ENCODE measurements at regions not wholly inside any gene's neighbourhood (a gene's known extent, or its start where the extent isn't known, plus 50 kb on each side); places are given as distances from the start of the nearest gene placed in this dataset.

DNA sequence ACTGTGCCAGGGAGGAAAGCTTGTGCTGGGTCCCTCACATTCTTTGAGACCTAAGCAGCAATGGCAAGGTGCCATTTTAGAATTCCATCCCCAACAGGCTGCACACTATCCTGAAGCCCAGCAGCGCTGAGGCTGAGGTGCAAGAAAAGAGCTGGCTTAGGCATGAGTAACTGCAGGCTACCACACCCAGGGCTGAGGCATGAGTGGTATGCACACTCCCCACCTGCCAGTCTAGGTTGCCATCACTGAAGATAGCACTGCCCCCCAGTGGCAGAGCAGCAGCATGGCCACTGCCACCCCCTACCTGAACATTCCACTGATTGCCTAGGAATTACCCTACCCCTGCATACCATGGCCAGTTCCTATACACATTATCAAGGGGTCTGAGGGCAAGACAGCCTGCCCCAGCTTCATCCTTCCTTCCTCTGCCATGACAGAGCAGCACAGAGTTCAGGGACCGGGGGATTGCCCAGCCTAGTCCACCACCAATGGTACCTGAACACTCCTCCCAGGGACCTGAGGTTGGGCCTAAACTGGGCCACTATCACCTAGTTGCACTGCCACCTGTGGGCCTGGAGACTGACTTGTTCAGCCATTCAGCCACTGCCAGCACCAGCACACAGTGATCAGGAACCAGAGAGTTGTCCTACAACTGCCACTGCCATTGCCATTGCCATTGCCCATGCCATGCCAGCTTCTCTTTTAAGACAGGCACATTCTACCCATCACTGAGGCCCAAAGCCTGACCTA is 129.8 kb downstream of the SATB1 start:
- ChIA-PET CTCF (no interaction called here), POLR2A (no interaction called here)

DNA sequence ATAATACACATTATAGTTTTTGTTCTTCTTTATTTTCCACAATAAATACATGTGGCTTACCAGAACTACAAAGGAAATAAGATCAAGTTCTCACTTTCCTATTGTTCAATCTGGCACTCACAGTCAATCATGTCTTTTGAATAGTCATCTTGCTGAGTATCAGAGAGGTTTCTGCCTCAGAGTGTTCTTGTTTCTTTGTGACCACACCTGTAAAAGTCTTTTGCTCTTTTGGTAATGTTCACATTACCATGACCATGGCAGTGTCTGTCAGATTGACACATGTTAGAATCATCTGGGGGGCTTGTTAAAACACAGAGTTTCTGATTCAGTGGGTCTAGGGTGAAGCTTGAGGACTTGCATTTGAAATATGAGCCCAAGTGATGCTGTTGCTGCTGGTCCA is 135.0 kb downstream of the SATB1 start:
- POLR2A ChIA-PET, result no interaction called here
- CTCF ChIA-PET, result no interaction called here

DNA sequence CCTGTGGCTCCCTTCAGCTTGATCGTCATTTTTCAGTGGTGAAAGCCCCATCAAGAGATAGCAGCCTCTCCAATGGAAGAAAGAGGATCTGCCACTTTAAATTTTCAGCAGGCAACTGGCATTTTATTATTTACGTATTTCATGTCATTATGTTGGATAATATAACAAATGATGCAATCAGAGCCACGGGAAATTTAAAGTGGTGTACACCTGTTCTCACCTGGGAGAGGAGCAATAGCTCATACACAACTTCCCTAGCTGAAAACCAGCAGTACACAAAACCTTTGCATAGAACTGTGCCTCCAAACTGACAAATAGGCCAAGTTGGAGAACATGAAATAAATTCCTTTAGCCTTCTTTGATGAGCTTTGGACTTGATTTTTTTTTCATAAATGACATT is 136.9 kb downstream of the SATB1 start:
- ChIA-PET POLR2A (no interaction called here), CTCF (interaction anchor here (1.2 kb wide), 1 partner anchor 701 kb away, joined by 3 read pairs; no protein-coding TSS in a partner anchor)

DNA sequence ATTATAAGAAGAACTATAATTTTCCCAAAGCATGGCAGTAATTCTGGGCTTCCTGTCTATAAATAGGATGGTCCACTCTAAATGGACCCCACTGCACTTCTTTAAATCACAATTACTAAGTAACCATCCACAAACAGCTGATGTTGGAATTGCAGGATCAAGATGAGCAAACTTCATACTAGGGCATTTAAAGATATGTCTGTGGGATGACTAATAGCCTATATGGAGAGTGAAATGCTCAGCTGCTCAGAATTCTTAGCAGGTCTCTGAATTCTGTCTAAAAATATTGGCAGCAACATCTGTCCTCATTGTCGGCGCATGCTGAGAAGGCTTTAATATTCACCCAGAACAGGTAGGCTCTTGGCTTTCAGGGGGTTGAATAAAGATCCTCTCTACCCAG is 140.4 kb downstream of the SATB1 start:
- POLR2A ChIA-PET, result no interaction called here
- CTCF ChIA-PET, result no interaction called here

DNA sequence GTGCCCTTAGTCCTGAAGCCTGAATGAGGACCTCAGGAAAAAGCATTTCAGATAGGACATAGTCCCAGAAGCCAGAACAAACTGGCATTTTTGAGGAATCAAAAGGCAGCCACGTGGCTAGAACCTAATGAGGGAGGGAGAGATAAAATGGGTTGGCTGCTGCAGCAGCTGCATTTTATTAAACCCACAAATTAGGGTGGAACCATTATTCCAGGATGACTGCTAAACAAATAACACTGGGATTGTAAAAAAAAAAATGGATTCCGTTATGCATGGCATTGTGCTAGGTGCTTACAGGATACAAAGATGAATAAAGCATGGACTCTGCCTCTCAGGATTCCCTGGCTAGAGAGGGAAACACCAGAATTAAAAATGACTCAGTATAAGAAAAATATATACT is 141.5 kb downstream of the SATB1 start:
- POLR2A ChIA-PET, result no interaction called here
- CTCF ChIA-PET, result no interaction called here

DNA sequence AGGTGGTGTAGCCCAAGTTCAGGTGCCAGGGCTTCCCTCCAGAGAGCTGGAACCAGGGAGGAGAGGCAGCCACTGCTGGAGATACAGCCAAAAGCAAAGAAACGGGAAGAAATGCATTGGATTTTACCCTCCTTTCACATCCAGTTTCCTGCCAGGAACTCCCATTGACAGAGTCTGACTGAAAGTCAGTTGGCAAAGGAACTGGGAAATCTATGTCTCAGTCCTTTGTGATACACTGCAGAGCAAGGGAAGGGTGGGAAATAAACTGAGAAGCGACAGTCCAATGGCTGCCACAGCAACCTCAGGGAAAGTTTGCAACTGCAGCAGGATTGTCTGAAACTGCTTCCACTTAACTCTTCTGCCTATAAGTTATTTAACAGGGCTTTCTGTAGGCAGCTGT is 142.6 kb downstream of the SATB1 start:
- CTCF ChIA-PET, result no interaction called here
- POLR2A ChIA-PET, result no interaction called here

DNA sequence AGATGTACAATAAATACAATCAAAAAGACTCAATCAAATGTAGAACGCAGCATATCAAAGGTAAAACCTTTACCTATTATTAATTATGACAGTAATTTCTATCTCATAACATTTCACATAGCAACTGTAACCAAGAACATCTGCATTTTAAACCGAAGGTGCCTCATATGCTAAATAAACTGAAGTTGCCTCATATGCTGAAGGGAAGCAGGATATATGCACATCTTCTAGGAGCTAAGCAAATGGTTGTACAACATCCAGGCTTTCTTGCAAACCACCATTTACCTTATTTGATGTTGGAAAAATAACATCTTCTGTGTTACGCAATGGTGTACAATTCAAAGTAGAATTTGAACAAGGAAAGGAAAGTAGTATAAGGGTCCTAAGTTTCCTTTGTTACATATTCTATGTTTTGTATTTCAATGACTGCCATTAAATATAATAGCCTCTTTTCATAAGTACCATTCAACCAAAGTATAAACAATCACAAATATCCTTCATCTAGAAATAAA is 145.9 kb downstream of the SATB1 start:
- CTCF ChIA-PET, result no interaction called here
- POLR2A ChIA-PET, result no interaction called here

DNA sequence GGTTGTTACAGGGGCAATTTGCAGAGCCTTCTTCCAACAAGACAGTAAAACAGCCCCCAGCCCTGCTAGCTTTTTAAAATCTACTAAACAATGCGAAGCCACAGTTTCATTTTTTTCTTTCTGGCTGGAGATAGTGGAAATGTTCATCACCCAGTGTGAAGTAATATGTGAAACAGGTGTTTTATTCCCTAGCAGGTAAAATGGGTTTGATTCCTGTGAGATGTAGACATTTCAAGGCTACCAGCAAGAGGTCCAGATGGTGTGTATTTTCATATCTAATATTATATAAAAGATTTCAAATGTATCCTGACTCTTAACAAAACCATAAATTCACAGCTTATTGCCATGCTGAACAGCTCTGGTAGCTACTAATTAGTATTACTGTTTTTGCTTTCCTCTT is 160.3 kb downstream of the SATB1 start:
- ChIA-PET CTCF (interaction anchor here (1.0 kb wide), 1 partner anchor 105 kb away, joined by 3 read pairs; no protein-coding TSS in a partner anchor), POLR2A (no interaction called here)

DNA sequence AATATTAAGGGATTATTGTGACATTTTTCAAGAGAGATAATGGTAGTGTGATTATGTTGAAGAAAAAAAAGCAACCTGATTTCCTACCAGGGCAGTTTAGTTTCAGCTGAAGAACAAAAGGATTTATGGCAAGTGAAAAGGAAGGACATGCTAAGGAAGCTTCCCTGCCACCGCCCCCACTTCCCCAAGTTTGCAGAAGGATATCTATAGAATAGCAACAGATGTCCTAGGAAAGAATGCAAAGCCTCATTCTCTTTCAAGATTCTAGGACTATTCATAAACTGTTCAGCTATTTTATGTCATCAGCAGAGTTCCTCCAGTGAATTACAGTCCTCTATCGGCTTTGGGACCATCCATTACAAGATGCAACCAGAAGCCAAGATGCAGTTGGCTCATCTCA is 160.8 kb downstream of the SATB1 start:
- ChIA-PET POLR2A (no interaction called here), CTCF (interaction anchor here (1.0 kb wide), 1 partner anchor 105 kb away, joined by 3 read pairs; no protein-coding TSS in a partner anchor)

DNA sequence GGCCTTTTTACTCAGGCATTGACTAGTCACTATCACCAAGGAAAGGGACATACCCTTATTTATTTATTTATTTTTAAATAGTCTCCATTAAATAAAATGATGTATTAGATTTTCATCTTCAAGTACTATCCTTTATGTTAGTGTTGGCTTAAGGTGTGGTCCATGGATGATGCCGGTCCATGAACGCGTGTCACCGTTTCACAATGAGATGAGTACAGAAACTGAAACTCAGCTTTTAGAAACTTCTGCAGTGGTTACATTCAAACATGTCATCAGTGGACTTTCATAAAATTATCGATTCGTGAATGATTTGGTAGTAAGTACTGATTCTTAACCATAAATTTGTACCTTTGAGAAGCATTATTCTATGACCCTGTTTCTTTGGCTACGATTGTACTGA is 166.6 kb downstream of the SATB1 start:
- POLR2A ChIA-PET, result no interaction called here
- CTCF ChIA-PET, result no interaction called here

DNA sequence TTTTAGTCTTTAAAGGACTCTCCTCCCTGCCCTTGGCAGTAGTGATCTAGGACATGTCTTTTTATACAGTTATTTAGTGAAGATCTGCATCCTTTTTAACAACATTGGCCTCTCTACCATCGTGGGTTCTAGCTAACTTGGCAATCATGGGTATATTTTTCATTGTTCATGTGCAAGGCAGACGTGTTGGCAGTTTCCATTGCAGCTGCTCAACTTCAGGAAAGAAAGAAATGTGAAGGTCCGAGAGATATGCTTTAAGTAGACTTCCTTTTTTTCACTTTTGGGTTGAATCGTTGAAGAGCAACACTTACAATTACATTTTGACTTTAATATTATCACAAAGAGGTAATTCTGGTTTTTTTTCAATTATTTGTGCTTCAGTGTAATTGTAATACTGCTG is 172.6 kb downstream of the SATB1 start:
- ChIA-PET CTCF (no interaction called here), POLR2A (no interaction called here)

DNA sequence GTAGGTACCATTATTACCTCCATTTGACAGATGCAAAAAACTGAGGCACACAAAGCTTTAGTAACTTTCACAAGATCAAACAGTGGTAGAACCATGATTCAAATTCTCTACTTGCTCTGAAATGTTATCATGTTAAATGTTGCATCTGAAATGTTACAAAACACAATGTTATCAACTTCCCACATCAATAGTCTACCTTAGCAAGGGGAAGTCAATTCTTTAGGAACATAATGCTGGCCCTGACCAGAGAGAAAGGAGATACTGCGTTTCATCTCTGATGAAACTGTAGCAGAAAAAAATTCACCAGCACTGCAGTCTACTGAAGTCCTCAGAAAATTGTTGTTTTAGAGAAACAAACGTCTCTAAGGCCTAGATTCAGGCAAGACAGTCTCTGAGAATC is 174.1 kb downstream of the SATB1 start:
- ChIA-PET POLR2A (no interaction called here), CTCF (no interaction called here)

DNA sequence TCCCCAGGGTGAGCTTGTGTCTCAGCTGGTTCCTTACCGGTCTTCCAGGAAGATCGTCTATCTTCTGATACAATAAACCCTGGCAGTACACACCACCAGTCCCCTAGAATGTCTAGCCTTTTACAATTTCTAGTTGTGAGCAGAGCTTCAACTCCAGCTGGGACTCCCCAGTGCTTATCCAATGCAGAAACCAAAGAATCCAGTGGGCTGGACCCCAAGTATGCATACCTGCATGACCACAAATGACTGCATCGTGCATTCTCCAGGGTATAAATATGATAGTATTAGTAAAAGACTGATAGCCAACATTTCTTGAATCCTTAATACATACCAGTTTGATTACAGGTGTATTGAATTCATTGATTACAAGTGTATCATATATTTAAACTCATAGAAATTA is 176.0 kb downstream of the SATB1 start:
- ChIA-PET CTCF (no interaction called here), POLR2A (no interaction called here)

DNA sequence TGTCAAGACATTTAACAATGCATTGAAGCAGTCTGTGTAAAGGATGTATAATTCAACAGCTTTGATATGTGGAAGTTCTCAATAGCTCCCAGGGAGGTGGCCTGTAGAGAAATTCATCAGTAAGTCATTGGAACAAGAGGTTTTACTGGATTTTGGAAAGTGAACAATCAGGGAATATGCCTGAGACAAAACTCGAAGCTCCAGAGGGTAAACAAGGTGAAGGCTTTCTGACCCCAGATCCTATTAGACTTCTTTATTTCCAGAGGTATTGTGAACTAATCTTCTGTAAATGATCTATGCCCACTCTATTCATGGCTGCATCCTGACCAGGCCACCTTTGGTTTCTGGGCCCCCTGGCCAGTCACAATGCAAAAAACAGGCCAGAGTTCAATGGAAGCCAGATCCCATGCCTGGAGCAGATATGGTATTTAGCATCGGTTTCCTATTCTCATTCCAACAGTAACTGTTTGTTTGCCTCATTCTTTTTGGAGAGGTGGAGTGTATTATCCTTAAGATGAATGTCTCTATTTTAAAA is 177.3 kb downstream of the SATB1 start:
- POLR2A ChIA-PET, result no interaction called here
- CTCF ChIA-PET, result no interaction called here

DNA sequence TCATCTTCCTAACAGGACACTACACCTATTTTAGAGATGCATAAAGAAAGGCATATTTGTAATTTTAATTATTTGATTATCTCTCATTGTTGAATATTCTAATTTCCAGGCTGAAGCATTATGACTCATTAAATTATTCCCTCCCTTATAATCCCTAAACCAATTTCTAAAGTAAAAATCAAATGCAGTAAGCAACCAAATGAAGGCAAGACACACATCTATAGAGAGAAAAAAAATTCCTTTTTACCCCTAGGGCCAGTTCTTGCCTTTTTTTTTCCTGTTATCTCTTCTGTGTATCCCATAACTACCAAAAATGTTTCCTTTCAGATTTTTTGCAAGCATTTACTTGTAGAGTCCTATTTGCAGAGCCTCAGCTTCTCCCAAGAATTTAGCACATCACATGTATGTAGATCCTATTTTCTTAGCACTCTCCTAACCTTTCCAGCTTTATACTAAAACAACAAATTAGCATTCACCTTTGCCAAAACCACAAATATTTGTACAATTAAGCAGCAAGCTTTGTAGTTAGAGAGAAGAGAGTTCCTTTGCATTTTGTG is 177.9 kb downstream of the SATB1 start:
- ChIA-PET POLR2A (no interaction called here), CTCF (interaction anchor here (0.7 kb wide), 1 partner anchor 45 kb away, joined by 3 read pairs; no protein-coding TSS in a partner anchor)

DNA sequence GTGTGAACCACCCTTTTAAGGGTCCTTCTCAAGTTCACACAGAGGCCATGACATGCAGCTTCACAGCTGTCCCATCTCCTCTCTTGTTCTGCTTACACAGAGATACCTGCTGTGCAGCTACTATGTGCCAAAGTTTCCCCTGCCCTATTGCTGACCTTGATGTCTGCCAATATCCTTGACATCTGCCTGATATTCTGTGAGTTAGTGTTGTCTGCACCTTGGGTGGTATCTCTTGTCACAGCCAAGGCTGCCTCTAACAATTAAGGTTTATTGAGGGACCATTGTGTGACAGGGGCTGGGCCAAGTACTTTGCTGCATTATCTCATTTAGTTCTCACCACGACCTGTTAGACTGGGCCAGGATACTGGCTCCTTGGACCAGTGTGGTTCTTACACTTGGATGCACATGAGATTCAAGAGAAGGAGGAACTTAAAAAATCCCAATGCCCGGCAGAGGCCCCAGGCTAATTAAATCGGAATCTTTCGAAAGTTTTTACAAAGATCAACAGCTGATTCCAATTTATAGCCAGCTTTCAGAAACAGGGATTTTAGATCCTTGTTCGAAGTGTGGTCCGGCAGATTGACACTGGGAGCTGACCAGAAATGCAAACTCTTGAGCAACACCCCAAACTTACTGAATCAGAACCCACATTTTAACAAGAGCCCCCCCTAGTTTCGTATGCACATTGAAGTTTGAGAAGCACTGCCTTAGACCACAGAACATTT is 178.6 kb downstream of the SATB1 start:
- ChIA-PET POLR2A (no interaction called here), CTCF (no interaction called here)

DNA sequence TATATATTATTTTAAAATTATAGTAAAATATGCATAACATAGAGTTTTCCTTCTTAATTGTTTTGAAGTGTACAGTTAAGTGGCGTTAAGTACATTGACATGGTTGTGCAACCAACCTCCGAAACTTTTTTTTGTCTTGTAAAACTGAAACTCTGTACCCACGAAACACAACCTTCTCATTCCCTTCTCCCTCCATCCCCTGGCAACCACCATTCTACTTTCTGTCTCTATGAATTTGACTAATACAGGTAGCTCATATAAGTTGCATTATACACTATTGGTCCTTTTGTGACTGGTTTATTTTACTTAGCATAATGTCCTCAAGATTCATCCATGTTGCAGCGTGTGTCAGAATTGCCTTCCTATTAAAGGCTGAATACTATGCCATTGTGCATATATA is 179.4 kb downstream of the SATB1 start:
- POLR2A ChIA-PET, result no interaction called here
- CTCF ChIA-PET, result no interaction called here

DNA sequence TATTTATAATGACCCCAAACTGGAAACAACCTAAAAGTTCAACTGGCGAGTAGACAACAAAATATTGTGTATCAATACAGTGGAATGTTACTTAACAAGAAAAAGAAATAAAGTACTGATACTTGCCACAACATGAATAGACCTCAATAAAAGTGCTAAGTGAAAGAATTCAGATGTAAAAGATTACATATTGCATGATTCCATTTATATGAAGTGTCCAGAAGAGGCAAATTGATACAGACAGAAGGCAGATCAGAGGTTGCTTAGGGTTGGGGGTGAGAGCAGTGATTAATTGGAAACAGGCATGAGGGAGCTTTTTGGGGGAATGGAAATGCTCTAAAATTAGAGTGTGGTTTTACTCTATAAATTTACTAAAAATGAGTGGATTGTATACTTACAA is 183.3 kb downstream of the SATB1 start:
- ChIA-PET CTCF (no interaction called here), POLR2A (interaction anchor here (0.7 kb wide), 1 partner anchor 16 kb away, joined by 9 read pairs; no protein-coding TSS in a partner anchor)

DNA sequence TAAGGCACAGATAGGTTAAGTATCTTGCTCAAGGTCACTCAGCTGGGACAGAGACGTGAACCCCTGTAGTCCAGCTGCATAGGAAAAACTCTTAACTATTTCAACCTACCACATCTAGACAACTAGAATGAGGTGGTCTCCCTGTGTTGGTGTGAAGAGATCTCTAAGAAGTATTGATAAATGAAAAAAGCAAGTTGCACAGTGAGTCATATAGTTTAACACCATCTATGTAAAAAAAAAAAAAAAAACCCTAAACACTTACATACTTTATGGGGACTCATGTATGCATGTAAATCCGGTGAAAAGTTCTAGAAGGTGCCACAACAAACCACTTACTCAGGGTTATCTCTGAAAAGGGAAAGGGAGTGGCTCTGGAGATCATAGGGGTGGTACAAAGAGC is 185.5 kb downstream of the SATB1 start:
- CTCF ChIA-PET, result no interaction called here
- POLR2A ChIA-PET, result no interaction called here

DNA sequence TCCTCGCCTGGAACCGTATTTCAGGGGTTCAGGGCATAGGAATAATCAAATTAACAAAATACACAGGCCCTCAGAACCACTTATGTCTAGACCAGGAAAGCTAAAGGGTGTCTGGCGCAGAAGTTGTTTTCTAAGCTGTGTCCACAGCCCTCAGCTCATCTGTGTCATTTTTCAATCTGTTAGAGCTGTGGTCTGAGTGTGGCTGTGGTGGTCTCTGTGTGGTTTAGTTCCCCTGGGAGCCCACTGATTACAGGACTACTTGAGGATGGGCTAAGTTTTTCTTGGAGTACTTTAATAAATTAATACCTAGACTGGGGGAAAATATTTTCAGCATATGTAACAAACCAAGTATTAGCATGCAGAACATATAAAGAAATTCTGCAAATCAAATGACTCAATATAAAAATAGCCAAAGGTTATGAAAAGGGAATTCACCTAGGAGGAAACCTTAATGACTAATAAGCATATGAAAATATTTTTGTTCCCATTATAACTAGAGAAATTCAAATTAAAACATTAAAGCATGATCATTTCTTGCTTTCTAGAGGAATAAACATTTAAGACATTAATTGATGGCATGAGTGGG is 186.3 kb downstream of the SATB1 start:
- ChIA-PET POLR2A (no interaction called here), CTCF (no interaction called here)

DNA sequence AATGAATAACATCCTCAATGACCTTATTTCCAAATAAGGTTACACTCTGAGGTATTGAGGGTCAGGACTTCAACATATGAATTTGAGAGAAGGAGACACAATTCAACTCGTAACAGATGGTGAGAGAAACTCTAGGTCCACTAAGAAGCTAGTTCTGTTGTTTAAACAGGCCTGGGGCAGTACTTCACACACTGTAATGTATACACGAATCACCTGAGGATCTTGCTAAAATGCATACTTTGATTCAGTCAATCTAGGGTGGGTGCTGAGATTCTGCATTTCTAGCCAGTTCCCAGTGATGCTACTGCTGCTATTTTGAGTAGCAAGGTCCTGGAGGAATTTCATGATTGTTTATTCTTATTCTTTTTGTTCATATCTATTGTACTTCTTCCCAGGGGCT is 186.8 kb downstream of the SATB1 start:
- CTCF ChIA-PET, result no interaction called here
- POLR2A ChIA-PET, result no interaction called here

Measured in activated CD8-positive, alpha-beta memory T cell treated with anti-CD3 and anti-CD28 coated beads for 36 hours (primary cell).